ENCODE measurements at regions not wholly inside any gene's neighbourhood (a gene's known extent, or its start where the extent isn't known, plus 50 kb on each side); places are given as distances from the start of the nearest gene placed in this dataset.

- TF ChIP-seq CTCF (IDR thresholded peaks at IDR 0.05) (no peak), POLR2AphosphoS5 (IDR thresholded peaks at IDR 0.05) (no peak), EP300 (IDR thresholded peaks at IDR 0.05) (no peak)
Observed at GRCh38 chr21:41080485-41081121, 87.4 kb upstream of the BACE2 start.

Data from gastroesophageal sphincter (tissue), 3 donors.